Tibial nerve (tissue), 4 donors: ENCODE measurements at regions not wholly inside any gene's neighbourhood (a gene's known extent, or its start where the extent isn't known, plus 50 kb on each side); places are given as distances from the start of the nearest gene placed in this dataset.

Experiments
- DNase-seq, 2 donors: peaks; one replicate each; pipeline ENCODE4 v3.0.0-alpha.2; 2019; ENCODE audit warnings: low spot score in 2 of 2
- H3K27ac ChIP-seq, 4 donors: fragments of 200-600 bp; sonication (generic) in 3 of 4; one replicate each; pipeline ENCODE4 v1.5.1; 2017 to 2019; ENCODE audit warnings: mild to moderate bottlenecking in 1 of 4
- H3K27me3 ChIP-seq, 2 donors: fragments of 200-600 bp; sonication (generic) in 1 of 2; one replicate each; pipeline versions ENCODE4 v1.5.1 to v1.6.0; 2017 to 2019
- H3K36me3 ChIP-seq, 3 donors: fragments of 200-600 bp; sonication (generic); one replicate each; pipeline ENCODE4 v1.5.1; 2018 to 2019
- H3K4me1 ChIP-seq, 4 donors: fragments of 200-600 bp; sonication (generic) in 3 of 4; one replicate each; pipeline ENCODE4 v1.5.1; 2017 to 2019
- H3K4me3 ChIP-seq, 4 donors: fragments of 200-600 bp; sonication (generic) in 3 of 4; one replicate each; pipeline ENCODE4 v1.5.1; 2017 to 2019; ENCODE audit warnings: mild to moderate bottlenecking in 1 of 4, moderate library complexity in 1 of 4
- H3K9me3 ChIP-seq, 4 donors: fragments of 200-600 bp; sonication (generic) in 3 of 4; one replicate each; pipeline ENCODE4 v1.5.1; 2017 to 2019
- EP300 ChIP-seq, 2 donors: sonication (generic); formaldehyde crosslinking; IDR thresholded peaks; one replicate each; pipeline ENCODE4 v1.6.1; 2017; ENCODE audit warnings: antibody characterized with exemption in 2 of 2, mild to moderate bottlenecking in 1 of 2
- POLR2A ChIP-seq, 2 donors: fragments of 450-650 bp; IDR thresholded peaks; one replicate each; pipeline ENCODE4 v1.6.1; 2017; ENCODE audit warnings: antibody characterized with exemption in 2 of 2, mild to moderate bottlenecking in 2 of 2, moderate library complexity in 2 of 2
- WGBS, 2 donors: methylation state at CpG; one replicate each; pipeline ENCODE4 v1.1.5; 2018; 5-methylcytosine and 5-hydroxymethylcytosine counted together
- TF ChIP-seq, protein P1 (sequence below), 5 experiments: fragments of 200-600 bp in 3 of 5; fragments of 450-650 bp in 2 of 5; sonication (generic) in 3 of 5; IDR thresholded peaks; one replicate each; pipeline ENCODE4 v1.5.1; 2016 to 2019; ENCODE audit warnings: antibody characterized with exemption in 5 of 5, mild to moderate bottlenecking in 3 of 5, moderate library complexity in 2 of 5

DNA sequence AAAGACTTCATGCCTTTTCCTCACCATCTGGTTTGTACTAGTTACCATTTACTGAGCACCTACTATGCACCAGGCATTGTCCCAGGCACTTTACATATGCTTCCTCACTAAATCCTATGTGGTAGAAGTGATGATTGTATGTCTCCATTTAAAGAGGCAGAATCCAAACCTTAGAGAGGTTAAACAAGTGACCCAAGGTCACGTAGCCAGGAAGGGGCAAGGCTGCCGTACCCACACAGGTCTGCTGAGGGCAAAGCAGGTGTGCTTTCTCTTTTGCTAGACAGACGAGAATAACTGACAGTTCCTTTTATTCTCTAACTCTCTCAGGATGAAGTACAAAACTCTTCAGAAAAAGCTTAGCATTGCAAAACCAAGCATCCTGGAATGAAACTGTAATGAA, 235.2 kb upstream of the SRRM4 start:
- TF ChIP-seq POLR2A (IDR thresholded peaks at IDR 0.05): no peak
- no peak for TF ChIP-seq EP300 (IDR thresholded peaks at IDR 0.05)
- TF ChIP-seq, protein P1, sequence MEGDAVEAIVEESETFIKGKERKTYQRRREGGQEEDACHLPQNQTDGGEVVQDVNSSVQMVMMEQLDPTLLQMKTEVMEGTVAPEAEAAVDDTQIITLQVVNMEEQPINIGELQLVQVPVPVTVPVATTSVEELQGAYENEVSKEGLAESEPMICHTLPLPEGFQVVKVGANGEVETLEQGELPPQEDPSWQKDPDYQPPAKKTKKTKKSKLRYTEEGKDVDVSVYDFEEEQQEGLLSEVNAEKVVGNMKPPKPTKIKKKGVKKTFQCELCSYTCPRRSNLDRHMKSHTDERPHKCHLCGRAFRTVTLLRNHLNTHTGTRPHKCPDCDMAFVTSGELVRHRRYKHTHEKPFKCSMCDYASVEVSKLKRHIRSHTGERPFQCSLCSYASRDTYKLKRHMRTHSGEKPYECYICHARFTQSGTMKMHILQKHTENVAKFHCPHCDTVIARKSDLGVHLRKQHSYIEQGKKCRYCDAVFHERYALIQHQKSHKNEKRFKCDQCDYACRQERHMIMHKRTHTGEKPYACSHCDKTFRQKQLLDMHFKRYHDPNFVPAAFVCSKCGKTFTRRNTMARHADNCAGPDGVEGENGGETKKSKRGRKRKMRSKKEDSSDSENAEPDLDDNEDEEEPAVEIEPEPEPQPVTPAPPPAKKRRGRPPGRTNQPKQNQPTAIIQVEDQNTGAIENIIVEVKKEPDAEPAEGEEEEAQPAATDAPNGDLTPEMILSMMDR (IDR thresholded peaks at IDR 0.05): no peak
- H3K36me3 ChIP-seq: no peaks in the 10 kb centered on the region
- no peaks in the 10 kb centered on the region for H3K4me1 ChIP-seq
- no peak for DNase-seq
- no peak overlapping the region for H3K4me3 ChIP-seq
- peaks cover 0 to 18% (median 0%) of the 10 kb centered on the region in 4 donors for H3K9me3 ChIP-seq
- H3K27me3 ChIP-seq: no peaks in the 10 kb centered on the region
- no peak overlapping the region for H3K27ac ChIP-seq
- 70 to 77% methylated on average over 3 of the region's 3 CpGs for WGBS, 2 donors

DNA sequence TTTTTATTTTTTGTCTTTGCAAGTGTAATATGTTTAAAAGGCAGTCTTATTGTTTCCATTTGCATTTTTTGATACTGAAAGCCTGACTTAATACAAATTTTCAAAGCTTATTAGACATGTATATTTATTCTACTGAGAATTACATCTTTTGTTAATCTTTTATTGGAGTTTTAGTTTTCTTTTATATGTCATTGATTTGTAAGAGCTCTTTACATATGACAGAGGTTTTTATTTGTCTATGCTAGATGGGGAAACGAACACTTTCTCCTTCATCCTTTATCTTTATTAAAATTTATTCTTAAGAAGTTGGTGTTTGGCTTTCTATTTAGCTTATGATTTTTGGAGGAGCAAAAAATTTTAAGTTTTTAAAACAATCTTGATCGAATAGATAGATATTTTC, 234.4 kb upstream of the SRRM4 start:
- 66 to 74% methylated on average over 2 of the region's 2 CpGs for WGBS, 2 donors
- TF ChIP-seq POLR2A (IDR thresholded peaks at IDR 0.05) (no peak), EP300 (IDR thresholded peaks at IDR 0.05) (no peak)
- TF ChIP-seq, protein P1 (IDR thresholded peaks at IDR 0.05): no peak
- no peaks in the 10 kb centered on the region for H3K27me3 ChIP-seq
- no peak for DNase-seq
- no peaks in the 10 kb centered on the region for H3K4me1 ChIP-seq
- no peaks in the 10 kb centered on the region for H3K36me3 ChIP-seq
- no peak overlapping the region for H3K27ac ChIP-seq
- no peak overlapping the region for H3K4me3 ChIP-seq
- peaks cover 0 to 21% (median 0%) of the 10 kb centered on the region in 4 donors for H3K9me3 ChIP-seq

DNA sequence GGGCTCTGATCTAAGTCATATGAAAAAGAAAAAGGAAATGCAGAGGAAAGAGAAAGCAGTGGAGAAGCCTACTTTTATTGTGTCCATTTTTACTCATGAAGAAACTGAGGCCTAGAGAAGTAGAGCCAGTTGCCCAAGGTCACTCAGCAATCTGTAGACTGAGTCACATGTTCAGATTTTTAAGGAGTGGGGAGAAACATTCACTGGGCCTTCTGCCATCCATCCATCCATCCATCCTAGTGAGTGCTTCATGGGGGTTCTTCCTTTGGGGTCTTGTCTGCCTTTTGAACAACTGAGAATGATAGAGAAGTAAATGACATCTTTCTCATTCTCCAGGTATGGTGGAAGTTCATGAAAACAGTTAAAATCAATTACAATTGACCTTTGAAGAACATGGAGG, 233.6 kb upstream of the SRRM4 start:
- Histone ChIP-seq H3K9me3 (peaks cover 0 to 21% (median 0%) of the 10 kb centered on the region in 4 donors), H3K36me3 (no peaks in the 10 kb centered on the region), H3K4me3 (no peak overlapping the region), H3K27ac (no peak overlapping the region), H3K27me3 (no peaks in the 10 kb centered on the region), H3K4me1 (no peaks in the 10 kb centered on the region)
- DNase-seq: no peak
- no peak for TF ChIP-seq EP300 (IDR thresholded peaks at IDR 0.05)
- TF ChIP-seq, protein P1 (IDR thresholded peaks at IDR 0.05): no peak
- no peak for TF ChIP-seq POLR2A (IDR thresholded peaks at IDR 0.05)

DNA sequence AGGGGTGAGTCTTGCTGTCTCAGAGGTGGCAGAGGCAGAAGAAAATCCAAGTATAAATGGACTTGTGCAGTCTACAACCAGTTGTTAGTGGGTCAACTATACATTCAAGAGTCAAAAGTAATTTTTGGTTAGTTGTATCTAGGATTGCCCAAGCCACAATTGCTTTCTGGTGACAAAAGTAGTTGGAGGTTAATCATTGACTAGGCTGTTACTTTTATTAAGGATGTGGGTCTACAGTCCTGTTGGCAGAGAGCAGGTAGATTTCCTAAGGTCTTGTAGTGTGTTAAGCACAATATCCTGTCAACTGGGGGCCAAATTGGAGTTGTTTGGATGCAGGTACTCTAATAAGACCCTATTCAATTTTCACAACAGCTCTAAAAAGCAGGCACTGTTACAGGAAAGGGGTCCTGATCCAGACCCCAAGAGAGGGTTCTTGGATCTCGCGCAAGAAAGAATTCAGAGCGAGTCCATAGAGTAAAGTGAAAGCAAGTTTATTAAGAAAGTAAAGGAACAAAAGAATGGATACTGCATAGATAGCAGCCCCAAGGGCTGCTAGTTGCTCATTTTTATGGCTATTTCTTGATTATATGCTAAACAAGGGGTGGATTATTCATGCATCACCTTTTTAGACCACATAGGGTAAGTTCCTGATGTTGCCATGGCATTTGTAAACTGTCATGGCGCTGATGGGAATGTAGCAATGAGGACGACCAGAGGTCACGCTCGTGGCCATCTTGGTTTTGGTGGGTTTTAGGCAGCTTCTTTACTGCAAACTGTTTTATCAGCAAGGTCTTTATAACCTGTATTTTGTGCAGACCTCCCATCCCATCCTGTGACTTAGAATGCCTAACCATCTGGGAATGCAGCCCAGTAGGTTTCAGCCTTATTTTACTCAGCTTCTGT, 232.6 kb upstream of the SRRM4 start:
- Histone ChIP-seq H3K27me3 (no peaks in the 10 kb centered on the region), H3K4me3 (no peak overlapping the region), H3K27ac (no peak overlapping the region), H3K4me1 (no peaks in the 10 kb centered on the region), H3K36me3 (no peaks in the 10 kb centered on the region), H3K9me3 (peaks cover 0 to 21% (median 0%) of the 10 kb centered on the region in 4 donors)
- no peak for DNase-seq
- TF ChIP-seq, protein P1 (IDR thresholded peaks at IDR 0.05): no peak
- TF ChIP-seq EP300 (IDR thresholded peaks at IDR 0.05): no peak
- TF ChIP-seq POLR2A (IDR thresholded peaks at IDR 0.05): no peak
- 87 to 92% methylated on average over 7 of the region's 7 CpGs for WGBS, 2 donors

DNA sequence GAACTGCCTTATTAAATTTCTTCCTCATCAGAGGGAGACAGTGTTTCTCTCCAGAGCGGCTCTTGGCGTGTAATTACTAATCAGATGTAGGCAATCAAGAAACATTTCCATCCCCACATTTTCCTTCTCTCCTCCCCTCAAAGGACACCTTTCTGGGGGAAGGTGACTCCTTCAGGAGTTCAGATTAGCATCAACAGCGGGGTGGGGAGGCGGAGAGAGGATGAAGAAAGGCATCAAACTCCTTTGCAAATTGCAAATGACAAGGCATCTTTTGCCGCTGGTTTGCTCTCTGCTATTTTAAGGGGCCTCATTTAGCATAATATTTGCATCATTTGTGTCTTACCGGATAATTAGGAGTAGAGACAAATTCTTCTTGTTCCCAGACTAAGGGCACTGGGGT, 231.7 kb upstream of the SRRM4 start:
- WGBS, 2 donors: 69 to 75% methylated on average over 6 of the region's 6 CpGs
- no peak for TF ChIP-seq EP300 (IDR thresholded peaks at IDR 0.05)
- TF ChIP-seq, protein P1 (IDR thresholded peaks at IDR 0.05): no peak
- no peaks in the 10 kb centered on the region for H3K27me3 ChIP-seq

More for the DNA sequence above, 231.7 kb upstream of the SRRM4 start:
- Histone ChIP-seq H3K4me3 (no peak overlapping the region), H3K36me3 (no peaks in the 10 kb centered on the region), H3K4me1 (no peaks in the 10 kb centered on the region), H3K27ac (no peak overlapping the region), H3K9me3 (peaks cover 0 to 21% (median 0%) of the 10 kb centered on the region in 4 donors)
- DNase-seq: no peak
